Stimulated activated CD8-positive, alpha-beta memory T cell treated with anti-CD3 and anti-CD28 coated beads, Interleukin-12 subunit alpha, Interleukin-12 subunit beta, amount 100 ng/mL, for 4 hours (primary cell): ENCODE measurements at regions not wholly inside any gene's neighbourhood (a gene's known extent, or its start where the extent isn't known, plus 50 kb on each side); places are given as distances from the start of the nearest gene placed in this dataset.

Experiments
- DNase-seq: peaks from one replicate; pipeline ENCODE4 v3.0.0-alpha.2; 2020; ENCODE audit warnings: low read depth

- DNase-seq = no peak
Observed at GRCh38 chr6:164020142-164020541, 605.6 kb downstream of the QKI start.

DNA sequence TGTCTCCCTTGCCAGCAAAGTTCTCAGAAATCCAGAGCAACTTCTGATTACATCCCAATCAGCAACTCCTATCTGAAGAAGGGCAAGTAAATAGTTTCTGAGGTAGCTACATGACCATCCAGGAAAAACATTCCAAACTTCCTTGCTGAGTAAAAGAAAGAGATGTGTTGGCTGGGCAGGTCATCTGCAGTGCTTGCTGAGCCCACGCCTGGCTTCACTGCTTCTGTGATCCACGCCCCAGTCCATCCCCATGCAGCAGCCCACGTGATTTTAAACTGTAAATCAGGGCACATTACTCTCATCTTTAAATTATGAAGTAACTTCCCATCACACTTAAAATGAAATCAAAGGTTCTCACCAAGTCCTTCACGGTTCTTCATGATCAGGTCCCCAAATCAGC lies 603.6 kb downstream of the QKI start:
- no peak for DNase-seq

DNA sequence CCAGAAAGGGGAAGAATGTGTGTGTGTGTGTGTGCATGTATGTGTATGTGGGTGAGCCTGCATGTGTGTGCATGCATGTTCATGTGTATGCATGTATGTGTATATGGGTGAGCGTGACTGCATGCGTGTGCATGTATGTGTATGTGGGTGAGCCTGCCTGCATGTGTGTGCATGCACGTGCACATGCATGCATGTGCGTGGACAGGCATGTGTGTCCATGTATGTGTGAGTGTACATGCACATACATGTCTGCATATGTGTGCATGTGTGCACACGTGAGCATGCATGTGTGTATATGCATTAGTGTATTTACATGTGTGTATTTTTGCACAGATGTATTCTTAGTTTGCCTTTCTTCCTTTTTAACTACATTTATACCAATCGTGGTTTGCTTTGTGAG lies 601.5 kb downstream of the QKI start:
- no peak for DNase-seq

DNA sequence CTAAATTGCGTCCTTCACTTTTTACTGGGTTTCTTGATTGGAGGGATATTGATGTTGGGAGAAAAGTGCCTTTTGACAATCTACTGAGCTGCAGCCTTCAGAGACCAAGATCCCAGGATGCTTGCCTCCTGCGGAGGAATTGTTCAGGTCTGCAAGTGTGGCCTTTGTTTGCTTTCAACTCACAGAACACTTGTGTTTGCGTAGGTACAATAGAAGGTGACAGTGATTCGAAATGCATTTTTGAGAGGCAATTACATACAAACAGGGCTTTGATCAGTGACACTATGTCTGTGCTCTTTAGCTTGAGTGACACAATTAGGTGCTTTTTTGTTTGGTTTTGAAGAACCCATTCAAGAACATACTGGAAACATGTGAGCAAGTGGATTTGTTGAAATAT lies 600.6 kb downstream of the QKI start:
- no peak for DNase-seq

GRCh38 chr6:164014346-164015087 lies 600.0 kb downstream of the QKI start:
- DNase-seq = no peak

DNA sequence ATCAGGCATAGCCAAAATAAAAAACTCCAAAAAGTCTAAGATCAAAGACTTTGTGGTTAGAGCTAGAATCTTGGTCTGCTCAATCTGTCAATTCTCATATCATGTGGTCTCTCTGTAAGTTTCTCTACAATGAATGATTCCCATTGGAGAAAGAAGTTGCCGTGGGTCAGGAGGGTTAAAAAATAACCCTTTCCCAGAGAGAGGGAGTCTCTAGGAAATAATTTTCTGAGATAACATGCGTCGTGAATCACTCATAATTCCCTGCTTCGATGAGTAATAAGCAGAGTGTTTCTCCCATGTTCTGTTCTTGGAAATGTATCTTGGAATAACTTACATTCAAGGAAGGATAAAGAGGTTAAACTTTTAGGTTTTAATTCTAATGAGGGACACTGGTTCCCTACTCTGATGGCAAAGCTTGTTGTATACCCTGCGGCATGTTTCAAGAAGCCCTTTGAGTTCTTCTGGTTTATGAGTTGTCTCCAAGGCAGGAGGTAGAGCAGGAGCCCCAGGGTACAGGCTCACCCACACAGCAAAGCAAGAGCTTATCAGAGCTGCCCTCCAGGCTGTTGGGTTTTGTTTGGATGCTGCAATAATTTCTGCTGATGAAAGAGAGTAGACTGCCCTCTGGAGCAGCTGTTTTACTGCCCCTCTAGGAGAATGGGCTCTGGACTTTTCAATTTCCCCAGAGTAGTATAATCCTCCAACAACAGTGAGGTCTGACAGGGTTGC lies 599.1 kb downstream of the QKI start:
- no peak for DNase-seq

DNA sequence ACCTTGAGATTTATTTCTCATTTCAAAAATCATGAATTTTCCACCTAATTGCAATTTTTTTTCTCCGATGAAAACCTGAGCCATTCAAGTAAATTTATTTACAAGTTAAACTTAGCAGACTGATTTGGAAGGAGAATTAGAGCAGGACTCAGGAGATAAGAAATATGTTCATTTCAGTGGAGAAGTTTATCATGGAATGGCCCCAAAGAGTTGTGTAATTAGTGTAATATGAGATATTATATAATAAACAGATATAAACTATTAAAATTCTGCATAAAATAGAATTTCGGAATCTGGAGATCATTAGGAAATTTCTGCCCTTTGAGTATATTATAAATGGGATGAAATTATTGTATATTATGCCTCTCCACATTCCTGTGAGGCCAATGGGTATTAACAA lies 596.8 kb downstream of the QKI start:
- no peak for DNase-seq

DNA sequence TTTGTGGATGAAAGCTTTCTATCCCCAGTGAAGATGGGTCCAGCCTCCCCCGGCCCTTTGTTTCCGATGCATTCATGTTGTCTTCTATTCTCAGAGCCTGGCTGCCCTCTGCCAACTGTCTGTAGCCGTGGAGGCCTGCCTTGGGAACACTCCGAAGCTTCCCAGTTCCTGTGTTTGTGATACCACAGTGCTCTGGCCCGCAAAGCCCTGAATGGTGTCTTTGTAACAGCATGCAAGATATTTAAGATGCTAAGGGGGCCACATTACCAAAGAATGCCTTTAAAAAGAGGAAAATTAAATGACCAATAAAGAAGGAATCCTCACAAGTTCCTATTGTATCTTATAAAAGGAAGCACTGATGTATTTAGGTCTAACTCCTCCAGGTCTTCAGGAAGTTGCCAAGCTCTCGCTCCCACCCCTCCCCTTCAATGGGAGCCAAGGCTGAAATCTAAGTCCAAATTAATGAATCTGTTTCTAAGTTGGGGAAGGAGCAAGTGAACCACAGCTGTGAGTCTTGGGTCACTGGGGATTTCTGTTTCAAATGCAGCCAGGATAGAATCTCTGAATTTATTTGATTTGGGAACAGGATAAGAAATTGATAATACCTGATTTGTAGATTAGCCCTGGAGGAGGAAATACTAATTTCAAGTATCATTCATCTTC lies 596.1 kb downstream of the QKI start:
- no peak for DNase-seq

GRCh38 chr6:164008902-164009301 lies 594.4 kb downstream of the QKI start:
- DNase-seq = no peak

- no peak for DNase-seq
Observed at GRCh38 chr6:164007881-164008280, 593.4 kb downstream of the QKI start.

DNA sequence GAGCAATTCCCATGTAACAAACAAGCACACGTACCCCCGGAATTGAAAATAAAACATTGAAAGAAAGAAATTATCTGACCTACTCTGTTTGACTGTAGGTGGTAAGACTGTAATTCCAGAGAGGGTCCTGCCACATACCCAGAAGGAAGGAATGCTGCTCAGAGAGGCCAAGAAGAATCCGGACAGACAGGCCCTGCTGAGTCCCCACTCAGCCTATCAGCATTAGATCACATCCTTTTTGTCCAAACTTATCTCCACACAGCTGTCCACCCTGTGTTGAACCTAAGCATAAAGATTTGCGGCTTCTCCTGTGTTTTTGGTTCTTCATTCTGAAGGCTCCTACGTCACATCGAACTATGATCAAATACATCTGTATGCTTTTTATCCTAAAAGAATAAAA lies 591.9 kb downstream of the QKI start:
- no peak for DNase-seq

- no peak for DNase-seq
Observed at GRCh38 chr6:164005004-164005711, 590.6 kb downstream of the QKI start.

- DNase-seq = no peak
Observed at GRCh38 chr6:164000276-164000675, 585.8 kb downstream of the QKI start.

DNA sequence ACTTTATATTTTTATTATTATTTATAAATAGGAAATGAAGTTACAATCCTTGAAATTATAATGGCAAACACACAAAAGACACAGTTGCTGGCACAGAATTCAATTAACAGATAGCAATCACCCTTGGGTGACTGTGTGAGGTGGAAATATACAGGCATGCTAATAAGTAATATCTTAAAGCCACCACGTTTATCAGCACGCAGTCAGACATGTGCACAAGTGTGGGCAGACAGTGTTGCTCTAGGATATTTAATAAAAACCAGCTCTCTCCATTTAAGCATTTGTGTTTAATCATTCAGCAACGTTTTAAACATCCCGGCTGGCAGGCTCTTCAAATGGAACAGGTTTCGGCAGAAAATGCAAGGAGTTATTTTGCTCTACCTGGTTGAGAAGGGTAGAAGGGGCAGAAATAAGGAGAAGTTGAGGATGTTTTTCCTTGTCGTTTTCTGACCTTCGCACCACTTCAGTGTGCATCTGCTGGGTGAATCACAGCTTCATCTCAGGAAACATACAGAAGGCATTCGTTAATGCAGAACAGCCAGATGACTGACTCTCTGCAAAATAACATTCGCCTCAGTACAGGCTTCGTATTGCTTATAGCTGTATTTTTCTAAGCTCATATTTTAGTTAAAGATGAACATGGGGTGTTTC lies 585.1 kb downstream of the QKI start:
- DNase-seq = no peak

GRCh38 chr6:163998496-163998895 lies 584.0 kb downstream of the QKI start:
- DNase-seq = no peak

GRCh38 chr6:163996491-163996890 lies 582.0 kb downstream of the QKI start:
- DNase-seq = no peak

GRCh38 chr6:163994566-163994965 lies 580.0 kb downstream of the QKI start:
- no peak for DNase-seq

- no peak for DNase-seq
Observed at GRCh38 chr6:163992701-163993100, 578.2 kb downstream of the QKI start.

DNA sequence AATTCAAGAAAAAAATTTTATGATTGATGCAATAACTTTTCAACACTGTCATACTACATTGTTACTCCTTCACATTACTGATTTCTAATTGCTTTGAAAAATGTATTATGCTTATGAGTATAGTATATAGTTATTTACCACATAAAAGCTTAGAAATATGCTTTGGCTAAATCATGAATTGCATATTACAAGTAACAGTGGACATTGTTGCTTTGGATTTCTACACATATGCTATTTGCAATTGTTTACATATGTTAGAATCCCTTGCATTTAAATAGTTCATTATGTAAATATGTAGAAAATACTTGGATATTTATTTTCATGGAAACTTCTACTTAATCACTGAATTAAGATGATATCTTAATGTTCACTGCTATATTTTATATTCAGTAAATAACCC lies 577.5 kb downstream of the QKI start:
- DNase-seq = no peak

- no peak for DNase-seq
Observed at GRCh38 chr6:163991321-163991720, 576.8 kb downstream of the QKI start.

DNA sequence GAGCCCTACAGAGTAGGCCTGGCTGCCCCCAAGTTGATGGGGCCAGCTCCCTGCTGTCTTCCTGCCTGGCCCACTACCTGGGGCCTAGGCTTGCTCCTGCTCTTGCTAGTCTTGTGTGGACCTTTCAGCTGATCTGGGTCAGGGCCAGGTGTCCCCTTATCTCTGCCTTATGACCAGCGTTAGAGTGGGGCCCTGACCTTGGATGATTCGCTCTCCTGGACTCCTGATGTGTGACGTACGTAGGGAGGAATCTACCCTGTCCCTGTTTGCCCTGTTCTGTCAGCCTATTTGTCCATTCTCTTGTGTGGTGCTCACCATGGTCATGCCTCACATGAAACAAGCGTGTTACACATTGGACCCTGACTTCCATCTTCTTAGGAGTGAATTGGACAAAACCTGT lies 571.8 kb downstream of the QKI start:
- no peak for DNase-seq

DNA sequence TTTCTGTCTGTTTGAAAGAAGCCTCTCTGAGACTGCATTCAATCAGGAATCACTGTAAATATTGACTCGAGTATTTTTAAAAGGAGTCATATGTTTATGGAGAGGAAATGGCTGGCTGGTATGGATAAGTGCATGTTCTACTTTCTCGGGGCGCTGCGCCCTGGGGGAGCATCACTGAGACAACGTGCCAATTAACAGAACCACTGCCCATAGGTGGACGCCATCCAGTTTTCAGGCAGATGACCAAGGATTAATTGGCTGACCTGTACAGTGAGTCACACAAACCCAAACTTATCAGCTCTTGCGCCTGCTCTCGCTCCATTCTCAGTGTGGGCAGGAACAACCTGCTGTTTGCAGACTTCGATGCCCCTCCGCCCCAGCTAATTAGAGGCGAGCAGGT lies 571.2 kb downstream of the QKI start:
- no peak for DNase-seq
